ENCODE measurements at regions not wholly inside any gene's neighbourhood (a gene's known extent, or its start where the extent isn't known, plus 50 kb on each side); places are given as distances from the start of the nearest gene placed in this dataset.

DNA sequence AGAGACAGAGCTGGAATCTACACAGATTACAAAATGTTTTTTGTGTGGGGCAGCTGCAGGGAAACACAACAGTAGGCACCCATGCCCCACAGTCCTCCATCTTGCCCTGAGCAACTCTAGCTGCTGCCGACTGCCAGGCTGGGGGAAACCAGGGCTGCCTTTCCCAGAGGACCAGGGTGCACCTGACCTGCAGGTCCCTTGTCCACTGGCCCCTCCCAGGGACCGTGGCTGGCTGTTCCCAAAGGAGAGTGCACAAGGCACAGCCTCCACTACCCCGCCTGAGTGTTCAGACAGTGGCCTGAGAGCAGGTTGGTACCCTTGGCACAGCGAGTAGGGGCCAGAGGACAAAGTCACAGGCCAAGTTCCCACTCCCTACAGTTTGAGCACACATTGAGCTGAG is 181.8 kb downstream of the BARX2 start:
- no peak for TF ChIP-seq EZH2phosphoT487 (IDR thresholded peaks at IDR 0.05; ENCODE audit: low read depth, severe bottlenecking, unreplicated experiment)
- TF ChIP-seq, protein P1, sequence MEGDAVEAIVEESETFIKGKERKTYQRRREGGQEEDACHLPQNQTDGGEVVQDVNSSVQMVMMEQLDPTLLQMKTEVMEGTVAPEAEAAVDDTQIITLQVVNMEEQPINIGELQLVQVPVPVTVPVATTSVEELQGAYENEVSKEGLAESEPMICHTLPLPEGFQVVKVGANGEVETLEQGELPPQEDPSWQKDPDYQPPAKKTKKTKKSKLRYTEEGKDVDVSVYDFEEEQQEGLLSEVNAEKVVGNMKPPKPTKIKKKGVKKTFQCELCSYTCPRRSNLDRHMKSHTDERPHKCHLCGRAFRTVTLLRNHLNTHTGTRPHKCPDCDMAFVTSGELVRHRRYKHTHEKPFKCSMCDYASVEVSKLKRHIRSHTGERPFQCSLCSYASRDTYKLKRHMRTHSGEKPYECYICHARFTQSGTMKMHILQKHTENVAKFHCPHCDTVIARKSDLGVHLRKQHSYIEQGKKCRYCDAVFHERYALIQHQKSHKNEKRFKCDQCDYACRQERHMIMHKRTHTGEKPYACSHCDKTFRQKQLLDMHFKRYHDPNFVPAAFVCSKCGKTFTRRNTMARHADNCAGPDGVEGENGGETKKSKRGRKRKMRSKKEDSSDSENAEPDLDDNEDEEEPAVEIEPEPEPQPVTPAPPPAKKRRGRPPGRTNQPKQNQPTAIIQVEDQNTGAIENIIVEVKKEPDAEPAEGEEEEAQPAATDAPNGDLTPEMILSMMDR (IDR thresholded peaks at IDR 0.05; ENCODE audit: poor library complexity): no peak
- no peak for TF ChIP-seq EZH2 (IDR thresholded peaks at IDR 0.05; ENCODE audit: borderline replicate concordance)

Measured in hepatocyte (in vitro differentiated cells).